ENCODE measurements at regions not wholly inside any gene's neighbourhood (a gene's known extent, or its start where the extent isn't known, plus 50 kb on each side); places are given as distances from the start of the nearest gene placed in this dataset.

DNA sequence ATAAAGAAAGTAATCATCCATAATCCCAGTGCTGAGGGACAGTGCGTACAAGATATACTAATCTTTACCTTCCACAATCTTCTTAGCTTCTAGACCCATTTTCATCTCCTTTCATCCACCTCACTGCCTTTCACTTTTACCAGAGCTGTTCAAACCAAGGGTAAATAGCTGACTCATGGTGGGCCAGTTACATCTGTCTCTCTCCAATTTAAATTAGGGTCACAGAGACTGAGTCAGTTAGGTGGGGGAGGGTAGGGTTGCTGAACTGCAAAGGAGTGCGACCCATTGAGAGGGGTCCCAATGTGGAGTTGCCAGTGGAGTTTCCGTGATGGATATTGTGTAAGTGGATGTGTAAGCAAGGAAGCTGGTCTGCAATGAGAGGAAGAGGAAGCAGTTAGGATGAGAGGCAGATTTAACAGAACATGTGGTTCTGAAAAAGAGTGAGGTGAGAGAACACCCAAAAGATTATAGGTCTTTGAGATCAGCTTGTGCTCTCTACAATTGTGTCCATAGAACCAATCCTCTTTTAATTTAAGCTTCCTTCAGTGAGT is 83.5 kb downstream of the GP2 start:
- Histone ChIP-seq H3K9me3 (peaks cover 0 to 5% (median 0%) of the 10 kb centered on the region in 4 donors), H3K27me3 (peaks cover 0 to 27% (median 0%) of the 10 kb centered on the region in 4 donors), H3K4me1 (no peaks in the 10 kb centered on the region), H3K4me3 (no peak overlapping the region), H3K36me3 (no peaks in the 10 kb centered on the region), H3K27ac (replicated peaks in 1 of 4) (no peak overlapping the region)
- DNase-seq (ENCODE audit: extremely low spot score): no peak
- 38% methylated on average over 3 of the region's 3 CpGs for WGBS
- intact Hi-C loops (cut with DNase I): no loop called here
- no peak for TF ChIP-seq EP300 (IDR thresholded peaks at IDR 0.05)

DNA sequence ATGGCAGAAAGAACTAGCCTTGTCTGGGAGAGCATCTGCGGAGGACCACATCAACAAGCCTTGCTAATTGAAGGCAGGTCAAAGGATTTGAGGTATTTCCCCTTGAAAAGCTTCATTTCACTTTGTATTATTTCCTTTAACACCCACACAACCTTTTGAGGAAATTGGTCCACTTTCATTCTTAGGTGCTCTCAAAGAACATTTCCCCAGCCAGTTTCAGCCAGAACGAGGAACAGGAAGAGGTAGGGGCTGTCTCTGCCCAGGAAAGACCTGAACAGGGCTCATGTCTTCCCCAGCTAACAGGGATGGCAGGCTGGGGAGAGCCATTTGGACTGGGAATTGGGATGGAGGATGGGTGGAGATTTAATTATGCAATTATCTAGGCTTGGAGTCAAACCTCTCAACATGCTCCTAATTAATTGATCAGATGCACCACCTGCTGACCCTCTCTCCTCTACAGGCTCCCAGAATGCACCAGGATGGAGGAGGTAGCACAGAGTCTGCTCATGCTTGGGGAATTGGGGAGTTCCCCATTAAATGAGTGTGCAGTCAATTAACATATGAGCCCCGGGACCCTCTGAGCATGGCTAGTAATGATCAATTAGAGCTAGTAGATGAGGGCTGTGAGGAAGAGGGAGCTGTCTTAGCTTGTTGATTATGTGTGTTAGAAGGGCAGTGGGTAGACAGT is 84.6 kb downstream of the GP2 start:
- peaks cover 0 to 27% (median 0%) of the 10 kb centered on the region in 4 donors for H3K27me3 ChIP-seq
- no peaks in the 10 kb centered on the region for H3K4me1 ChIP-seq
- no peaks in the 10 kb centered on the region for H3K36me3 ChIP-seq
- no peak for DNase-seq (ENCODE audit: extremely low spot score)
- intact Hi-C loops (cut with DNase I): no loop called here
- TF ChIP-seq, protein P1, sequence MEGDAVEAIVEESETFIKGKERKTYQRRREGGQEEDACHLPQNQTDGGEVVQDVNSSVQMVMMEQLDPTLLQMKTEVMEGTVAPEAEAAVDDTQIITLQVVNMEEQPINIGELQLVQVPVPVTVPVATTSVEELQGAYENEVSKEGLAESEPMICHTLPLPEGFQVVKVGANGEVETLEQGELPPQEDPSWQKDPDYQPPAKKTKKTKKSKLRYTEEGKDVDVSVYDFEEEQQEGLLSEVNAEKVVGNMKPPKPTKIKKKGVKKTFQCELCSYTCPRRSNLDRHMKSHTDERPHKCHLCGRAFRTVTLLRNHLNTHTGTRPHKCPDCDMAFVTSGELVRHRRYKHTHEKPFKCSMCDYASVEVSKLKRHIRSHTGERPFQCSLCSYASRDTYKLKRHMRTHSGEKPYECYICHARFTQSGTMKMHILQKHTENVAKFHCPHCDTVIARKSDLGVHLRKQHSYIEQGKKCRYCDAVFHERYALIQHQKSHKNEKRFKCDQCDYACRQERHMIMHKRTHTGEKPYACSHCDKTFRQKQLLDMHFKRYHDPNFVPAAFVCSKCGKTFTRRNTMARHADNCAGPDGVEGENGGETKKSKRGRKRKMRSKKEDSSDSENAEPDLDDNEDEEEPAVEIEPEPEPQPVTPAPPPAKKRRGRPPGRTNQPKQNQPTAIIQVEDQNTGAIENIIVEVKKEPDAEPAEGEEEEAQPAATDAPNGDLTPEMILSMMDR (IDR thresholded peaks at IDR 0.05): no peak
- TF ChIP-seq EP300 (IDR thresholded peaks at IDR 0.05) (no peak), POLR2A (IDR thresholded peaks at IDR 0.05; ENCODE audit: low read depth) (no peak), POLR2AphosphoS5 (IDR thresholded peaks at IDR 0.05) (no peak)
- H3K27ac ChIP-seq (replicated peaks in 1 of 4): no peak overlapping the region
- H3K4me3 ChIP-seq: no peak overlapping the region
- H3K9me3 ChIP-seq: peaks cover 0 to 5% (median 0%) of the 10 kb centered on the region in 4 donors
- WGBS: 57% methylated on average over 3 of the region's 3 CpGs

DNA sequence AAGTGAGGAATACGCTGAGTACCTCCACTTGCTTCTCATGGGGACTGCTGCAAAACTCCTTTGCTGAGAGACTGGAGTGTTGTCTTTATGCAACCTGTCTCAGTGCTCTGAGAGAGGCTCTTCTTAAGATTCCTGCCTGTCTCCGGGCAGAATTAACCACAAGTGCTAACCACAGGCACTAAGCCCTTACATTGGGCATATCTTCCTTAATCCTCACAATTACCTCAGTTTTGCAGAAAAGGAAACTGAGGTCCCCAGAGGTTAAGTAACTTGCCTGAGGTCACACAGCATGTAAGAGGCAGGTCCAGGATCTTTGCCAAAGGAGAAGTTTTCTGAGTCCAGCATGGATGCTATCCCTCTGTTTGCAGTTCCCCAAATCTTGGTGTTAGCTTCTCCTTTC is 86.0 kb downstream of the GP2 start:
- Histone ChIP-seq H3K4me1 (no peaks in the 10 kb centered on the region), H3K36me3 (no peaks in the 10 kb centered on the region), H3K27me3 (peaks cover 0 to 31% (median 0%) of the 10 kb centered on the region in 4 donors), H3K4me3 (no peak overlapping the region), H3K27ac (replicated peaks in 1 of 4) (no peak overlapping the region), H3K9me3 (peaks cover 0 to 5% (median 0%) of the 10 kb centered on the region in 4 donors)
- TF ChIP-seq POLR2A (IDR thresholded peaks at IDR 0.05; ENCODE audit: low read depth) (no peak), POLR2AphosphoS5 (IDR thresholded peaks at IDR 0.05) (no peak), EP300 (IDR thresholded peaks at IDR 0.05) (no peak)
- TF ChIP-seq, protein P1 (IDR thresholded peaks at IDR 0.05): no peak
- 82% methylated on average over 2 of the region's 2 CpGs for WGBS
- intact Hi-C loops (cut with DNase I): no loop called here
- no peak for DNase-seq (ENCODE audit: extremely low spot score)

DNA sequence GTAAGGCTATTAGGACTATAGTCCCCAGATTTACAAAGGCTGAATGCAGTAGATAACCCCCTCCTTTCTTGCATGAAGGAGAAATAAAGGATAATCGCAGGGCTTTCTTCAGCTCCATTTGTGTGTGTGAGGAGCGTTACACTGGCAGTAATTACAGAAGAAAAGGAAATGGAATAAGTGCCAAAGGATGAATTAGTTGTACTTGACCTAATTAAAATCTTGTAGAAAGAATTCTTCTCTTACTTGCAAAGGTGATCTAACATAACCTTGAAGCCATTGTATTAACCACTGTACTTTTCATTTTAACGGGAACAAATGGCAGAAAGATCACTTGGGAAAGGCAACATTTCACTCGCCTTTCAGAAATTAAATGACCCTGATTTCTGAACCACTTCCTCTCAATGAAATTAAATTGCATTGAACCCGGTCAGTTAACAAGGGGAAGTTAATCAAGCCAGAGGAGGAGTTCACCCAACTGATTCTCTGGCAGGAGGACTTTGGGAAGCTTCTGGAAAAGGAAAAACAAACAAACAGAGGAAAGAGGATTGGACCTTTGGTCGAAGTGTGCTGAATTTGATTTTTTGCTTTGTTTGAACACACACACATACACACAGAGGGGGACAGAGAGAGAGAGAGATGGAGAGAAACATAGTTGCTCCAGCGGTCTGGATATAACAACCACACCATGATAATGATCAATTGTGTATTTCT is 90.6 kb downstream of the GP2 start:
- Histone ChIP-seq H3K9me3 (peaks cover 0 to 5% (median 0%) of the 10 kb centered on the region in 4 donors), H3K4me1 (no peaks in the 10 kb centered on the region), H3K4me3 (no peak overlapping the region), H3K27ac (replicated peaks in 1 of 4) (no peak overlapping the region), H3K27me3 (peaks cover 0 to 19% (median 0%) of the 10 kb centered on the region in 4 donors), H3K36me3 (no peaks in the 10 kb centered on the region)
- DNase-seq (ENCODE audit: extremely low spot score): no peak
- intact Hi-C loops (cut with DNase I): no loop called here
- WGBS: 60% methylated on average over 7 of the region's 7 CpGs
- TF ChIP-seq EP300 (IDR thresholded peaks at IDR 0.05) (no peak), POLR2AphosphoS5 (IDR thresholded peaks at IDR 0.05) (no peak), POLR2A (IDR thresholded peaks at IDR 0.05; ENCODE audit: low read depth) (no peak)
- TF ChIP-seq, protein P1 (IDR thresholded peaks at IDR 0.05): no peak

DNA sequence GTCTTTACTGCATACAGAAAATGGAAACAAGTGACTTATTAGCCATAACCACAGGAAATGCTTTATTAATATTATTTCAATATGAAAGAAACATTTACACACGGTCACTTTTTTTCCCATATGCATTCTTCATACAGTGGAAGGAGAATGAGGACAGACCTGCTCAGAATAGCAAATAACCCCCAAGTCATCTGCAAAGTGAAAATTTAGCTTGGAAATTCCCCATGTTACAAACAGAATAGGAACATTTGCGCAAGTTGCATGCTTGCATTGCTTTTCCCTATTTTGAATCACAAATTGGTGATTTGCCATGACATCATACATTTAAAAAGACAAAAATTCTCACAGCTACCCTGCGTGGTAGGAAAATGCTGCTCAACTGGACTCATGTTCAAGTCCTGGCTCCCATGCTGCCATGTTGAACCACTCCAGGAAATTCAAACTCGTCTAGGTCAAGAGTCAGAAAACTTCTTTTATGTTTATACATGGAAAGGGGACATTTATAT is 102.0 kb downstream of the GP2 start:
- no peak for DNase-seq (ENCODE audit: extremely low spot score)
- TF ChIP-seq POLR2A (IDR thresholded peaks at IDR 0.05; ENCODE audit: low read depth) (no peak), POLR2AphosphoS5 (IDR thresholded peaks at IDR 0.05) (no peak), EP300 (IDR thresholded peaks at IDR 0.05) (no peak)
- TF ChIP-seq, protein P1 (IDR thresholded peaks at IDR 0.05): no peak
- Histone ChIP-seq H3K9me3 (peaks cover 0 to 8% (median 7%) of the 10 kb centered on the region in 4 donors), H3K4me1 (no peaks in the 10 kb centered on the region), H3K27me3 (peaks cover 0 to 15% (median 0%) of the 10 kb centered on the region in 4 donors), H3K27ac (replicated peaks in 1 of 4) (no peak overlapping the region), H3K36me3 (no peaks in the 10 kb centered on the region), H3K4me3 (no peak overlapping the region)
- 72% methylated on average over 4 of the region's 4 CpGs for whole genome bisulfite sequencing
- intact Hi-C loops (cut with DNase I): no loop called here
